Astrocyte (in vitro differentiated cells and primary cell): ENCODE measurements at regions not wholly inside any gene's neighbourhood (a gene's known extent, or its start where the extent isn't known, plus 50 kb on each side); places are given as distances from the start of the nearest gene placed in this dataset.

ENCODE experiments used
- DNase-seq: peaks from one replicate; pipeline ENCODE4 v3.0.0-alpha.2; 2010; ENCODE audit warnings: low read depth
- FAIRE-seq: peaks from 2 replicates; lab custom pipeline; 2011; peaks lifted over from hg19 to GRCh38; lab: Jason Lieb, UNC
- H2AFZ ChIP-seq: 2 replicates; pipeline ENCODE4 v1.6.0; 2012; ENCODE audit warnings: low read depth, low read length, inconsistent platforms
- H3K27ac ChIP-seq: 2 replicates; pipeline ENCODE4 v1.5.1; 2011; ENCODE audit warnings: low read depth, low read length, inconsistent platforms
- H3K27me3 ChIP-seq: 2 replicates; pipeline ENCODE4 v1.6.0; 2011; ENCODE audit warnings: low read length, inconsistent platforms; ENCODE audit not compliant: insufficient read depth
- H3K36me3 ChIP-seq: 2 replicates; pipeline ENCODE4 v1.5.1; 2011; ENCODE audit warnings: low read length, inconsistent platforms; ENCODE audit not compliant: insufficient read depth
- H3K4me1 ChIP-seq: 2 replicates; pipeline ENCODE4 v1.5.1; 2011; ENCODE audit warnings: low read length, inconsistent platforms; ENCODE audit not compliant: insufficient read depth
- H3K4me2 ChIP-seq: 2 replicates; pipeline ENCODE4 v1.6.0; 2012; ENCODE audit warnings: low read length, inconsistent platforms
- H3K4me3 ChIP-seq: 2 replicates; pipeline ENCODE4 v1.5.1; 2011; ENCODE audit warnings: low read depth, mild to moderate bottlenecking, low read length, inconsistent platforms; ENCODE audit not compliant: insufficient read depth
- H3K79me2 ChIP-seq: 2 replicates; pipeline ENCODE4 v1.6.0; 2012; ENCODE audit warnings: mild to moderate bottlenecking, low read length, inconsistent platforms; ENCODE audit not compliant: insufficient read depth
- H3K9ac ChIP-seq: 2 replicates; pipeline ENCODE4 v1.6.0; 2012; ENCODE audit warnings: mild to moderate bottlenecking, low read length, inconsistent platforms
- H3K9me3 ChIP-seq: 2 replicates; pipeline ENCODE4 v1.5.1; 2012; ENCODE audit warnings: low read depth, mild to moderate bottlenecking, low read length, inconsistent platforms; ENCODE audit not compliant: insufficient read depth
- H4K20me1 ChIP-seq: 2 replicates; pipeline ENCODE4 v1.6.0; 2012; ENCODE audit warnings: low read length, inconsistent platforms; ENCODE audit not compliant: insufficient read depth
- H3K27ac Mint-ChIP-seq: one replicate; pipeline ENCODE4 v1.8.0; 2021; ENCODE audit warnings: mild to moderate bottlenecking, mixed read lengths; ENCODE audit not compliant: unreplicated experiment
- H3K27me3 Mint-ChIP-seq: one replicate; pipeline ENCODE4 v1.8.0; 2021; ENCODE audit warnings: low read depth, mixed read lengths; ENCODE audit not compliant: unreplicated experiment
- H3K36me3 Mint-ChIP-seq: one replicate; pipeline ENCODE4 v1.8.0; 2021; ENCODE audit warnings: low read depth, mixed read lengths; ENCODE audit not compliant: unreplicated experiment
- H3K4me1 Mint-ChIP-seq: one replicate; pipeline ENCODE4 v1.8.0; 2021; ENCODE audit warnings: low read depth, mixed read lengths; ENCODE audit not compliant: unreplicated experiment
- H3K4me3 Mint-ChIP-seq: one replicate; pipeline ENCODE4 v1.8.0; 2021; ENCODE audit warnings: mild to moderate bottlenecking, moderate library complexity, mixed read lengths; ENCODE audit not compliant: unreplicated experiment
- H3K9me3 Mint-ChIP-seq: one replicate; pipeline ENCODE4 v1.8.0; 2021; ENCODE audit warnings: mild to moderate bottlenecking, mixed read lengths; ENCODE audit not compliant: unreplicated experiment
- EZH2 ChIP-seq: IDR thresholded peaks from 2 replicates; pipeline ENCODE4 v1.6.1; 2012; ENCODE audit warnings: mild to moderate bottlenecking, low read length, inconsistent platforms; ENCODE audit not compliant: insufficient read depth
- TF ChIP-seq, protein P1 (sequence below): IDR thresholded peaks from 2 replicates; pipeline ENCODE4 v1.5.1; 2011; ENCODE audit warnings: low read depth, mild to moderate bottlenecking, inconsistent platforms, low read length, moderate library complexity; ENCODE audit not compliant: insufficient read depth

DNA sequence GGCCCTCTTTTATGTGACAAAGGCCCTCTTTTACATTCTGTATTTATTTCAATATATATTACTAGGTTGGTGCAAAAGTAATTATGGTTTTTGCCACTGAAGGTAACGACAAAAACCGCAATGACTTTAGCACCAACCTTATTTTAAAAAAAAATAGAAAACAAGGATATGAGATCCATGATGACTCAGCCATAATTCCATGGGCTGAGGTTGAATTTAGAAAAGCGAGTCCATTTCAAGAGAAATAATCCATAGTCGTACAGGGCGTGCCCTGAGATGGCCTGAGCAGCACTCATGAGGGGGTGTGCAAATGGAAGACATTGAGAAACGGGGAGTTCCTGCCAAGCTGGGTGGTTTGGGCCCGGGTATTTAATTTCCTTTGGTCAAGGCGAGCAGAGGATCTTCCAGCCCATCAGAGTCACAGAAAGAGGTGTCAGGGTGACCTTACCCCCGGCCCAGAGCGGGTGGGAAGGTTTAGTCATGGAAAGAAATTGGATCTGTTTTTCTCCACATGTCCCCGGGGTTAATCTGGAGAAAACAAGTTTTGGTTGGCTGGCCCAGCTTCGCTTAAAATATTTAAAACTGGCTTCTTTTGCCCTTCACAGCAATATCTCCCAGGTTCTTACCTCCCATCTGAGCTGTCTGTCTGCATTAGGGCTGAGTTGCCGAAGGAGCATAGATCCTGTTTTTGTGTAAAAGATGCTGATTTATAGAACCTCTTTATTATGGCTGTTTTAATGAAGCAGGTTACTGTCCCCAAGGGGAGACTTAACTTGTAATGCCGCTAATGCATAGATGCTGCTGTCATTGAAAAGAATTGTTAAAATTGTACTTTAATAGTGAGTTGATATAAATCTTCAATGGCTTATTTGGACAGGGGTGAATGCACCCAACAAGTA lies 255.6 kb downstream of the PREX1 start:
- FAIRE-seq, result no peak

DNA sequence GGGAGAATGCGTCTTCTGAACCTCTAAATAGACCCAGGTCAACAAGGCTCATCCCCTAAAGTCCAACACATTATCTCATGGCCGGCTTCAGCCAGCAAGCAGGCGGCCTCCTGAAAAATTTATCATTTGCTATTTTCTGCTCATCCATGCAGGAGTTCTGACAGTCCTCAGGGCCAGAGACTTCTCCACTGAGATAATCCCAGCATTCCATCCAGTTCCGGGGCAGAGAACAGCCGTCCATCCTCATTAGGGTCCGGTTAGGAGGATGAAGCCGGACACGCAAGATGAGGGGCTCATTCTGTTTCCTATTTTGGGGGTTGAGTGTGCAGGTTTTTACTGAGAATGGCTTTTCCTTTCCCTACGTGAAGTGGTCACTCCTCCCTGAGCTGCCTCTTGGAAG lies 258.1 kb downstream of the PREX1 start:
- Histone ChIP-seq H3K27me3 (no peaks in the 10 kb centered on the region), H3K4me2 (no peak overlapping the region), H3K79me2 (no peaks in the 10 kb centered on the region), H3K9me3 (peaks cover 3% of the 10 kb centered on the region), H4K20me1 (no peaks in the 10 kb centered on the region), H2AFZ (no peak overlapping the region), H3K36me3 (no peaks in the 10 kb centered on the region), H3K4me3 (no peak overlapping the region), H3K4me1 (no peaks in the 10 kb centered on the region), H3K9ac (no peak overlapping the region), H3K27ac (no peak overlapping the region)
- H3K4me1 Mint-ChIP-seq, result peaks cover 3% of the 10 kb centered on the region
- FAIRE-seq (no peak), DNase-seq (no peak)
- H3K9me3 Mint-ChIP-seq, result peaks cover 4% of the 10 kb centered on the region
- H3K27me3 Mint-ChIP-seq, result peaks cover 29% of the 10 kb centered on the region
- TF ChIP-seq EZH2, result no peak
- TF ChIP-seq, protein P1, sequence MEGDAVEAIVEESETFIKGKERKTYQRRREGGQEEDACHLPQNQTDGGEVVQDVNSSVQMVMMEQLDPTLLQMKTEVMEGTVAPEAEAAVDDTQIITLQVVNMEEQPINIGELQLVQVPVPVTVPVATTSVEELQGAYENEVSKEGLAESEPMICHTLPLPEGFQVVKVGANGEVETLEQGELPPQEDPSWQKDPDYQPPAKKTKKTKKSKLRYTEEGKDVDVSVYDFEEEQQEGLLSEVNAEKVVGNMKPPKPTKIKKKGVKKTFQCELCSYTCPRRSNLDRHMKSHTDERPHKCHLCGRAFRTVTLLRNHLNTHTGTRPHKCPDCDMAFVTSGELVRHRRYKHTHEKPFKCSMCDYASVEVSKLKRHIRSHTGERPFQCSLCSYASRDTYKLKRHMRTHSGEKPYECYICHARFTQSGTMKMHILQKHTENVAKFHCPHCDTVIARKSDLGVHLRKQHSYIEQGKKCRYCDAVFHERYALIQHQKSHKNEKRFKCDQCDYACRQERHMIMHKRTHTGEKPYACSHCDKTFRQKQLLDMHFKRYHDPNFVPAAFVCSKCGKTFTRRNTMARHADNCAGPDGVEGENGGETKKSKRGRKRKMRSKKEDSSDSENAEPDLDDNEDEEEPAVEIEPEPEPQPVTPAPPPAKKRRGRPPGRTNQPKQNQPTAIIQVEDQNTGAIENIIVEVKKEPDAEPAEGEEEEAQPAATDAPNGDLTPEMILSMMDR, result no peak
- H3K27ac Mint-ChIP-seq, result no peak overlapping the region
- H3K4me3 Mint-ChIP-seq, result no peak overlapping the region
- no peaks in the 10 kb centered on the region for H3K36me3 Mint-ChIP-seq

More for the DNA sequence above, 255.6 kb downstream of the PREX1 start:
- Histone ChIP-seq H3K4me1 (no peaks in the 10 kb centered on the region), H4K20me1 (no peaks in the 10 kb centered on the region), H3K4me3 (no peak overlapping the region), H3K27me3 (no peaks in the 10 kb centered on the region), H3K4me2 (no peak overlapping the region), H3K27ac (no peak overlapping the region), H3K36me3 (no peaks in the 10 kb centered on the region), H3K9me3 (no peaks in the 10 kb centered on the region), H3K9ac (no peak overlapping the region), H2AFZ (no peak overlapping the region), H3K79me2 (no peaks in the 10 kb centered on the region)
- H3K4me1 Mint-ChIP-seq, result peaks cover 3% of the 10 kb centered on the region
- no peaks in the 10 kb centered on the region for H3K9me3 Mint-ChIP-seq
- no peak overlapping the region for H3K4me3 Mint-ChIP-seq
- peaks cover 25% of the 10 kb centered on the region for H3K27me3 Mint-ChIP-seq
- no peak for DNase-seq
- TF ChIP-seq EZH2, result no peak
- TF ChIP-seq, protein P1, result no peak
- no peak overlapping the region for H3K27ac Mint-ChIP-seq
- no peaks in the 10 kb centered on the region for H3K36me3 Mint-ChIP-seq

DNA sequence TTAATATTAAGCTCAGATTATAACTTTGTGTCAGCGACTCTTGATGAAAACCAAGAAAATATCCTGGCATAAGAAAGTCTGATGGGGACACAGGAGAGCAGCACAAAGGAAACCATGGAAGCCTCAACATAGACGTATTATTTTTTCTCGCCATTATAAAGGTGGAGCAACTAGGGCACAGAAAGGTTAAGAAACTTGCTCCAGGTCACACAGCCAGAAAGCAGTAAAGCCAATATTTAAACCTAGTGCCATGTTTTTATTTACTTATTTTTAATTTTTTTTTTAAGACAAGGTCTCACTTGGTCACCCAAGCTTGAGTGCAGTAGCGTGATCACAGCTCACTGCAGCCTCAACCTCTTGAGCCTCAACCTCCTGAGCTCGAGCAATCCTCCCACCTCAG lies 259.3 kb downstream of the PREX1 start:
- Histone ChIP-seq H3K4me3 (no peak overlapping the region), H3K9me3 (peaks cover 3% of the 10 kb centered on the region), H3K4me2 (no peak overlapping the region), H3K36me3 (no peaks in the 10 kb centered on the region), H2AFZ (no peak overlapping the region), H3K4me1 (no peaks in the 10 kb centered on the region), H3K79me2 (no peaks in the 10 kb centered on the region), H3K27me3 (no peaks in the 10 kb centered on the region), H3K9ac (no peak overlapping the region), H3K27ac (no peak overlapping the region), H4K20me1 (no peaks in the 10 kb centered on the region)
- H3K4me1 Mint-ChIP-seq, result peaks cover 3% of the 10 kb centered on the region
- peaks cover 6% of the 10 kb centered on the region for H3K9me3 Mint-ChIP-seq
- no peak overlapping the region for H3K27ac Mint-ChIP-seq
- no peak for FAIRE-seq
- TF ChIP-seq, protein P1, result no peak
- no peak for TF ChIP-seq EZH2
- peaks cover 27% of the 10 kb centered on the region for H3K27me3 Mint-ChIP-seq
- no peaks in the 10 kb centered on the region for H3K36me3 Mint-ChIP-seq
- no peak overlapping the region for H3K4me3 Mint-ChIP-seq
- no peak for DNase-seq
